ENCODE measurements at regions not wholly inside any gene's neighbourhood (a gene's known extent, or its start where the extent isn't known, plus 50 kb on each side); places are given as distances from the start of the nearest gene placed in this dataset.

DNA sequence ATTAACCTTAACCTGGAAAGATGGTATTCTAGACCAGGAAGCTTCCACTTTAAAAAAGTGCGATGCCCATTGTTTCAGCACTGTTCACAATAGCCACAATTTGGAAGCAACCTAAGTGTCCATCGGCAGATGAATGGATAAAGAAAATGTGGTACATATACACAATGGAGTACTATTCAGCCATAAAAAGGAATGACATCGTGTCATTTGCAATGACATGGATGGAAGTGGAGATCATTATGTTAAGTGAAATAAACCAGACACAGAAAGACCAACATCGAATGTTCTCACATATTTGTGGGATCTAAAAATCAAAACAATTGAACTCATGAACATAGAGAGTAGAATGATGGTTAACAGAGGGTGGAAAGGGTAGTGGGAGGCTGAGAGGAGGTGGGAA is 94.2 kb downstream of the NR2F2 start:
- no peaks in the 10 kb centered on the region for H3K4me1 ChIP-seq (ENCODE audit: control insufficient read depth, insufficient read depth, low read length)
- no peak overlapping the region for H3K27ac ChIP-seq (ENCODE audit: low read depth, low read length)
- H3K27me3 ChIP-seq (ENCODE audit: control insufficient read depth, insufficient read depth, low read length), result peaks cover 30% of the 10 kb centered on the region
- H3K4me3 ChIP-seq (ENCODE audit: low read depth, low read length), result no peak overlapping the region
- no peaks in the 10 kb centered on the region for H3K9me3 ChIP-seq (ENCODE audit: control insufficient read depth, insufficient read depth, low read length)
- DNase-seq (ENCODE audit: low read depth in 4 of 6, low spot score in 6 of 6), result no peak
- no CpG with 5 or more reads among the region's 4 CpGs for WGBS (ENCODE audit: insufficient coverage)
- H3K36me3 ChIP-seq (ENCODE audit: control insufficient read depth, insufficient read depth, low read length), result no peaks in the 10 kb centered on the region

DNA sequence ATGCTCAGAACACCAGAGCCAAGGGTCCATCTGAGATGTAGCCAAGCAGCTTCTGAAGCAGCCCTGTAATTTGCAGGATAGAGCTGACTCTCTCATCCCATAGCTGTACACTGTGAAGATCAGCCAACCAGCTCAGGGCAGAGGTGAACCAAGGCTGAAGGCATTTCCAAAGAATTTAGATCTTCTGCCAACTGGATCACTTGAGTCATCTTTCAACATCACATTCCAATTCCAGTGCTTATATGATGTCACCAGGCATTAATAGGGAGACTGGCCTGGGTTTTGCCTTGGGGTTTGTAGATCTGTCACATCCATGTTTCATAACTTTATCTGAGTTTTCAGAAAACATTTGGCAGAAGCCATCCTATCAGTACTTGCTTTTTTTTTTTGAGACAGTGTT is 98.2 kb downstream of the NR2F2 start:
- Histone ChIP-seq H3K4me1 (ENCODE audit: control insufficient read depth, insufficient read depth, low read length) (no peaks in the 10 kb centered on the region), H3K27me3 (ENCODE audit: control insufficient read depth, insufficient read depth, low read length) (peaks cover 5% of the 10 kb centered on the region), H3K27ac (ENCODE audit: low read depth, low read length) (no peak overlapping the region), H3K36me3 (ENCODE audit: control insufficient read depth, insufficient read depth, low read length) (no peaks in the 10 kb centered on the region), H3K4me3 (ENCODE audit: low read depth, low read length) (no peak overlapping the region), H3K9me3 (ENCODE audit: control insufficient read depth, insufficient read depth, low read length) (no peaks in the 10 kb centered on the region)
- no peak for DNase-seq (ENCODE audit: low read depth in 4 of 6, low spot score in 6 of 6)

DNA sequence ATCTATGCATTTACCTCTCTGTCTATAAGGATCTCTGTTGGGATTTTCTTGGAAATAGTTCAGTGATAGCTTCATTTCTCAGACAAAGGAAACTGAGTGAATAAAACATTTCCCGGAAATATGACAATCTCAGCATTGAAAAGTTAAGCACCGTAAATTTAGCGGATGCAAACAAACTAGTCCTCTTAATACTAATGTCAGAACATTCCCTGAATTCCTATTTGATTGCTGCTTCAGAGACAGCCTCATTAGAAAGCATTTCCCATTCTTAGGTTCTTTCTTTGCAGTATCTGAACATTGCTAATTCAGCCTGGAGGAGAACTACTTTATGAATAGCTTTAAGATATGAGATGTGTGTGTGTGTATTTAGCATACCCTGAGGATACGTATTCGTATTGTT is 101.3 kb downstream of the NR2F2 start:
- H3K27ac ChIP-seq (ENCODE audit: low read depth, low read length), result no peak overlapping the region
- no peak overlapping the region for H3K4me3 ChIP-seq (ENCODE audit: low read depth, low read length)
- no peak for DNase-seq (ENCODE audit: low read depth in 4 of 6, low spot score in 6 of 6)
- H3K9me3 ChIP-seq (ENCODE audit: control insufficient read depth, insufficient read depth, low read length), result no peaks in the 10 kb centered on the region
- 97% methylated on average over 5 of the region's 5 CpGs for WGBS (ENCODE audit: insufficient coverage)
- no peaks in the 10 kb centered on the region for H3K36me3 ChIP-seq (ENCODE audit: control insufficient read depth, insufficient read depth, low read length)
- H3K27me3 ChIP-seq (ENCODE audit: control insufficient read depth, insufficient read depth, low read length), result no peaks in the 10 kb centered on the region
- no peaks in the 10 kb centered on the region for H3K4me1 ChIP-seq (ENCODE audit: control insufficient read depth, insufficient read depth, low read length)

DNA sequence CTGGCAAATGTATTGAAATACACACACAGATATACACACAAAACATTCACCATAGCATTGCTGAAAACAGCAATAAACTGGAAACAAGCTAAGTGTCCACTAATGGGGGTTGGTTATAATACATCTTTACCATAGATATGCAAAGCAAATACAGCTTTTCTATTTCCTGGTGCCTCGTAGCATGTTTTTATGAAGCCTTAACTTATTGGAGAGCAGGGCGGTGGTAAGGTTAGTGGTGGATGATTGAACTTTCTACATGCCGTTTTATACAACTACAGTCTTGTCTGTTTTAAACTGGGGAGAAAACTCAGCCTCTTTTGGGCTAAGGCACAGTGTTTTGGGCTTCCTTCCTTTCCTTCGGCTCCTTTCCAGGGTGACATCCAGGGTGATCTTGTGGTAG is 104.5 kb downstream of the NR2F2 start:
- H3K27me3 ChIP-seq (ENCODE audit: control insufficient read depth, insufficient read depth, low read length), result no peaks in the 10 kb centered on the region
- no peaks in the 10 kb centered on the region for H3K4me1 ChIP-seq (ENCODE audit: control insufficient read depth, insufficient read depth, low read length)
- no peak for DNase-seq (ENCODE audit: low read depth in 4 of 6, low spot score in 6 of 6)
- no peak overlapping the region for H3K4me3 ChIP-seq (ENCODE audit: low read depth, low read length)
- H3K27ac ChIP-seq (ENCODE audit: low read depth, low read length), result no peak overlapping the region
- WGBS (ENCODE audit: insufficient coverage), result no CpG with 5 or more reads among the region's 4 CpGs
- no peaks in the 10 kb centered on the region for H3K9me3 ChIP-seq (ENCODE audit: control insufficient read depth, insufficient read depth, low read length)
- H3K36me3 ChIP-seq (ENCODE audit: control insufficient read depth, insufficient read depth, low read length), result no peaks in the 10 kb centered on the region

DNA sequence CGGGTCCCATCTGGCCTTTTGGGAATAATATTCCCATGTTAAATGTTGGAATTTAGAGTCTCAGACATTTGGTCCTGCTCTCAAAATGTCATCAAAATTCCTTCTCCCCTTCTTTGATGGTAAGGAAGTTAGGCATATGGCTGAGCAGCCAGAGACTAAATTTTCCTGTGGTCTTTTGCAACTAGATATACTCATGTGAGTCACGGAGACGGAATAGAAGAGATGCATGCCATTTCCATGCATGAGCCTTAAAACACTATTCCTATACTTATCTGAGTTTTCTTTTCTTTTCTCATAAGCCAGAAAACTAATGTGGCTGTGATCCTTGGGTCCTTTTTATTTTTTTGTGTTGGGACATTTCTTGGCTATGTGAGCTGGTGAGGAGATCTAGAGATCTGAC is 105.3 kb downstream of the NR2F2 start:
- Histone ChIP-seq H3K9me3 (ENCODE audit: control insufficient read depth, insufficient read depth, low read length) (no peaks in the 10 kb centered on the region), H3K27ac (ENCODE audit: low read depth, low read length) (no peak overlapping the region), H3K36me3 (ENCODE audit: control insufficient read depth, insufficient read depth, low read length) (no peaks in the 10 kb centered on the region), H3K27me3 (ENCODE audit: control insufficient read depth, insufficient read depth, low read length) (no peaks in the 10 kb centered on the region), H3K4me1 (ENCODE audit: control insufficient read depth, insufficient read depth, low read length) (no peaks in the 10 kb centered on the region), H3K4me3 (ENCODE audit: low read depth, low read length) (no peak overlapping the region)
- WGBS (ENCODE audit: insufficient coverage), result no CpG with 5 or more reads among the region's 3 CpGs
- no peak for DNase-seq (ENCODE audit: low read depth in 4 of 6, low spot score in 6 of 6)

DNA sequence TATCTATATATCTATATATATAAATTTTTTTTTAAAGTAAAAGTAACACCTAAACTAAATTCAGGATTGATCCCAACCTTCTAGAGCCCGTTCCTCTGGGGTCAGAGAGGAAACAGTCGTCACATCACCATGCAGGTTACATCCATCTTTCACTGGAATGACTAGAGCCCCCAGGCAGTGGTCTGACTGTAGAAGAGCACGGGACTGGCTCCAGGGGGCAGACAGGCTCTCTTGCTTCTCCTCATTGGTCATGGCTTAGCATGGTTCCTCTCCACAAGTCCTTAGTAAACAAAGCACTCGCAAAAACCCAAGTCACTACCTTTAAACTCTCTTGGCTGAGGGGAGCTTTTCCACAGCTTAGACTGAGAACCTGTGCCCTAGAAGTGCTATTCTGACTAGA is 110.5 kb downstream of the NR2F2 start:
- Histone ChIP-seq H3K27ac (ENCODE audit: low read depth, low read length) (no peak overlapping the region), H3K27me3 (ENCODE audit: control insufficient read depth, insufficient read depth, low read length) (no peaks in the 10 kb centered on the region), H3K36me3 (ENCODE audit: control insufficient read depth, insufficient read depth, low read length) (no peaks in the 10 kb centered on the region), H3K9me3 (ENCODE audit: control insufficient read depth, insufficient read depth, low read length) (no peaks in the 10 kb centered on the region), H3K4me3 (ENCODE audit: low read depth, low read length) (no peak overlapping the region), H3K4me1 (ENCODE audit: control insufficient read depth, insufficient read depth, low read length) (no peaks in the 10 kb centered on the region)
- WGBS (ENCODE audit: insufficient coverage), result 90% methylated on average over 3 of the region's 4 CpGs
- DNase-seq (ENCODE audit: low read depth in 4 of 6, low spot score in 6 of 6), result no peak

DNA sequence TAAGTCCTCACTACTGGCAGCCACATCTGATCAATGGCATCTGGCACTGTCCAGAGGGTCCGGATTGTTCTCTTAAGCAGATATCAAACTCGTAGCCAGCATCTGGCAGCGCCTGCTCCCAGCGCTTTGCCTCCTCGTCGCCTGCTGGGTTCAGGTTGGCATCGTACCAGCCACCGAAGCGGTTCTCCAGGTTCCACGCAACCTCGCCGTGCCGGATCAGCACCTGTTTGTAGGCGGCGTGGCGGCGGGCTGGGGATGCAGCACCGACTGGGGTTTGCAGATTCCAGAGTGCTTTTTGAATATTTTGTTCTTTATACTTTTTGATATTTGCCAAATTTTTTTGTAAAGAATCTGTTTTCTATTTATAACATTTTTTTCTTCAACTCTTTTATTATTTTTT is 111.6 kb downstream of the NR2F2 start:
- 96% methylated on average over 13 of the region's 18 CpGs for WGBS (ENCODE audit: insufficient coverage)
- H3K27me3 ChIP-seq (ENCODE audit: control insufficient read depth, insufficient read depth, low read length), result no peaks in the 10 kb centered on the region
- no peak overlapping the region for H3K27ac ChIP-seq (ENCODE audit: low read depth, low read length)
- no peaks in the 10 kb centered on the region for H3K9me3 ChIP-seq (ENCODE audit: control insufficient read depth, insufficient read depth, low read length)
- DNase-seq (ENCODE audit: low read depth in 4 of 6, low spot score in 6 of 6), result no peak
- H3K4me1 ChIP-seq (ENCODE audit: control insufficient read depth, insufficient read depth, low read length), result no peaks in the 10 kb centered on the region
- no peak overlapping the region for H3K4me3 ChIP-seq (ENCODE audit: low read depth, low read length)
- H3K36me3 ChIP-seq (ENCODE audit: control insufficient read depth, insufficient read depth, low read length), result no peaks in the 10 kb centered on the region

DNA sequence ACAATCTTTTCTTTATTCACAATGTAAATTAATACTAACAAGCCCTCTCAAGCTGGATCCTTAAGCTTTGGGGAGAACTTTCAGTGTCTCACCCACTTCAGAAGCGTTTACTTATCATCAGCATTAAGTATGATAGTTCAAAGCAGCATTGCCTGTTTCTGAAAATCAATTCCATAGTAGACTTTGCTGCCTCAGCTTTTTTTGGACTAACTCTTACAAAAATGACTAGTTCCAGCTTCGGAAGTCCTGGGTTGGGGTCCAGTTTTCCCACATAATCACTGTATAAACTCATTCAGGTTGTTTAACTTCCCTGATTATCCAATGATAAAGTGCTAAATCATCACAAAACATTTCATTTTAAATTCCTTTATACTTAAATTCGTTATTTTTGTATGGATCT is 114.4 kb downstream of the NR2F2 start:
- H3K9me3 ChIP-seq (ENCODE audit: control insufficient read depth, insufficient read depth, low read length), result no peaks in the 10 kb centered on the region
- no peak overlapping the region for H3K4me3 ChIP-seq (ENCODE audit: low read depth, low read length)
- H3K36me3 ChIP-seq (ENCODE audit: control insufficient read depth, insufficient read depth, low read length), result no peaks in the 10 kb centered on the region
- H3K4me1 ChIP-seq (ENCODE audit: control insufficient read depth, insufficient read depth, low read length), result no peaks in the 10 kb centered on the region
- H3K27me3 ChIP-seq (ENCODE audit: control insufficient read depth, insufficient read depth, low read length), result no peaks in the 10 kb centered on the region
- DNase-seq (ENCODE audit: low read depth in 4 of 6, low spot score in 6 of 6), result no peak
- H3K27ac ChIP-seq (ENCODE audit: low read depth, low read length), result no peak overlapping the region
- 100% methylated on average over 1 of the region's 3 CpGs for WGBS (ENCODE audit: insufficient coverage)

DNA sequence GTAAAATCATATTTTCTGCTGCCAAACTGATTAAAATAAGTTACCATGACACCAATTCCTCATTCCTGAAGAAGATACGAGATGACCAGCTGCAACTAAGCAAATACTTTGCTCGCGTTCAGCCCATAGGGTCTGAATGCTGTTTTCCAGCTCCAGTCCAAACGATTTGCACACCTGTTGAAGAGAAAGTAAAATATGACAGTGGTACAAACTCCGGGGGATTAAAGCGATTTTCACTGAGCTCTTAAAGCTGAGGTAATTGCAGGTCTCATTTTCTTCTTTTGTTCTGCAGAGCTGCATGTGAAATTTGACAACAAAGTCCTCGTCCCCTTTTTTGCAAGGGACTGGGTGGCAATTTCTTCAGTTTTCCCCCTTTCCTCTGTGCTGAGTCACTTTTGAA is 118.4 kb downstream of the NR2F2 start:
- no peaks in the 10 kb centered on the region for H3K4me1 ChIP-seq (ENCODE audit: control insufficient read depth, insufficient read depth, low read length)
- WGBS (ENCODE audit: insufficient coverage), result 62% methylated on average over 4 of the region's 7 CpGs
- no peak for DNase-seq (ENCODE audit: low read depth in 4 of 6, low spot score in 6 of 6)
- no peaks in the 10 kb centered on the region for H3K9me3 ChIP-seq (ENCODE audit: control insufficient read depth, insufficient read depth, low read length)
- H3K4me3 ChIP-seq (ENCODE audit: low read depth, low read length), result no peak overlapping the region
- no peak overlapping the region for H3K27ac ChIP-seq (ENCODE audit: low read depth, low read length)
- H3K36me3 ChIP-seq (ENCODE audit: control insufficient read depth, insufficient read depth, low read length), result no peaks in the 10 kb centered on the region
- no peaks in the 10 kb centered on the region for H3K27me3 ChIP-seq (ENCODE audit: control insufficient read depth, insufficient read depth, low read length)

DNA sequence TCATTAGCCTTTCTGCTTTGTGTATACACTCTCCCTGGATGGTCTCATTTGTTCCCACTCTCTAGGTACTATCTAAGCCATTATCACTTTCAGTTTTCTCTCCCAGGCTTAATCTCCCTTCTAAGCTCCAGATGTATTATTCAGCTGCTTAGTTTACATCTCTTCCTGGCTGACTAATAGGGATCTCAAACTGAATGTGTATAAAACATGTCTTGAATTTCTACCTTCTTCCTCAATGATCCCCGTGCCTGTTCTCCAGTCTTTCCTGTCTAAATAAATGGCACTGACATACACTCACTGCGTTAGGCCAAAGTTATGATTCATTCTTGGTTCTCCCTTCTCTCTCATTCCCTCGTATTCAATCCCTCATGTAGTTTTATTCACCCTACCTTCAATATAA is 127.3 kb downstream of the NR2F2 start:
- WGBS (ENCODE audit: insufficient coverage), result 68% methylated on average over 3 of the region's 3 CpGs
- no peaks in the 10 kb centered on the region for H3K9me3 ChIP-seq (ENCODE audit: control insufficient read depth, insufficient read depth, low read length)
- DNase-seq (ENCODE audit: low read depth in 4 of 6, low spot score in 6 of 6), result no peak
- no peak overlapping the region for H3K27ac ChIP-seq (ENCODE audit: low read depth, low read length)
- H3K36me3 ChIP-seq (ENCODE audit: control insufficient read depth, insufficient read depth, low read length), result no peaks in the 10 kb centered on the region
- no peak overlapping the region for H3K4me3 ChIP-seq (ENCODE audit: low read depth, low read length)
- no peaks in the 10 kb centered on the region for H3K27me3 ChIP-seq (ENCODE audit: control insufficient read depth, insufficient read depth, low read length)
- no peaks in the 10 kb centered on the region for H3K4me1 ChIP-seq (ENCODE audit: control insufficient read depth, insufficient read depth, low read length)

DNA sequence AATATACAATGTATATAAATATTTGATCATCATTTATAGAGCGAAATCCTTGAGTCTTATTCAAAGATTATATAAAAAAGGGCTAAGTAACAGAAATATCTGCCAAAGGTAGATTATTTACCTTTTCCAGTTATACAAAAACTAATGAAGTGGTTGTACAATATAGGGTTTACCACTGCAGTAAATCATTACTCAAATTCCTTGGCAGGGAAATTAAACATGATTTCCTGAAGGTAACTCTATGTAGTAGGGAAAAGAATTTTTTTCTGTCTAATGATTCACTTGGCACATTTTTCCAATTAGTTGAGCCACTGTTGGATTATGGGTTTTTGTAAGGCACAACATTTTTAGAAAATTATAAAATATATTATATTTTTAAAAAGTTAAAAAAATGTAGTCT is 129.6 kb downstream of the NR2F2 start:
- WGBS (ENCODE audit: insufficient coverage), result no CpG with 5 or more reads among the region's 1 CpG
- Histone ChIP-seq H3K36me3 (ENCODE audit: control insufficient read depth, insufficient read depth, low read length) (no peaks in the 10 kb centered on the region), H3K27me3 (ENCODE audit: control insufficient read depth, insufficient read depth, low read length) (no peaks in the 10 kb centered on the region), H3K4me3 (ENCODE audit: low read depth, low read length) (no peak overlapping the region), H3K27ac (ENCODE audit: low read depth, low read length) (no peak overlapping the region), H3K4me1 (ENCODE audit: control insufficient read depth, insufficient read depth, low read length) (no peaks in the 10 kb centered on the region), H3K9me3 (ENCODE audit: control insufficient read depth, insufficient read depth, low read length) (no peaks in the 10 kb centered on the region)
- DNase-seq (ENCODE audit: low read depth in 4 of 6, low spot score in 6 of 6), result no peak

Measured in spinal cord (tissue), 9 donors.